Upper lobe of left lung (tissue), 4 donors: ENCODE measurements at regions not wholly inside any gene's neighbourhood (a gene's known extent, or its start where the extent isn't known, plus 50 kb on each side); places are given as distances from the start of the nearest gene placed in this dataset.

Source experiments
- EP300 ChIP-seq, 4 donors: sonication (generic); formaldehyde crosslinking; IDR thresholded peaks; one replicate each; pipeline ENCODE4 v1.5.1; 2017; ENCODE audit warnings: antibody characterized with exemption in 4 of 4, control low read depth in 2 of 4
- POLR2A ChIP-seq, 4 donors: fragments of 450-650 bp; IDR thresholded peaks; one replicate each; pipeline ENCODE4 v1.5.1; 2016 to 2017; ENCODE audit warnings: antibody characterized with exemption in 4 of 4, mild to moderate bottlenecking in 2 of 4
- TF ChIP-seq, protein P1 (sequence below), 6 experiments: fragments of 450-650 bp in 4 of 6; fragments of 200-600 bp in 2 of 6; sonication (generic) in 2 of 6; IDR thresholded peaks; one replicate each; pipeline ENCODE4 v1.5.1; 2016 to 2019; ENCODE audit warnings: antibody characterized with exemption in 6 of 6

DNA sequence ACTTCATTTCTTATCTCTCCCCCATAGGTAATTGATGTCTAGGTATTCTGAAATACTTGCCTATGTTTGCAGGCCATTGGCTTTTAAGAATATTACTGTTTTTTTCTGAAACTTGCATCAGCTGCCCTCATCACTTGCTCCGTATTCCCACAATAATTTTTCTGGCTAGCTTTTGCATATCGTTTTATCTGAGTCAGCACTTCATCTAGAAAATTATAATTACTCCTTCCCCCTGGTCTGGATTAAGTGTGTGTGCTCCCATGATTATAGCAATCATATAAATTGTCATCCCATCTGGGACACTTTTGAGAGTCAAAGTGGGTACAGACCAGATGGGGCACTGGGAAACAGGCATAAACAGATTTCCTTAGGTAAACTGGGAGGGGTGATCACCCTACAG lies 583.2 kb upstream of the B3GALT2 start:
- TF ChIP-seq POLR2A (IDR thresholded peaks at IDR 0.05): no peak
- TF ChIP-seq, protein P1, sequence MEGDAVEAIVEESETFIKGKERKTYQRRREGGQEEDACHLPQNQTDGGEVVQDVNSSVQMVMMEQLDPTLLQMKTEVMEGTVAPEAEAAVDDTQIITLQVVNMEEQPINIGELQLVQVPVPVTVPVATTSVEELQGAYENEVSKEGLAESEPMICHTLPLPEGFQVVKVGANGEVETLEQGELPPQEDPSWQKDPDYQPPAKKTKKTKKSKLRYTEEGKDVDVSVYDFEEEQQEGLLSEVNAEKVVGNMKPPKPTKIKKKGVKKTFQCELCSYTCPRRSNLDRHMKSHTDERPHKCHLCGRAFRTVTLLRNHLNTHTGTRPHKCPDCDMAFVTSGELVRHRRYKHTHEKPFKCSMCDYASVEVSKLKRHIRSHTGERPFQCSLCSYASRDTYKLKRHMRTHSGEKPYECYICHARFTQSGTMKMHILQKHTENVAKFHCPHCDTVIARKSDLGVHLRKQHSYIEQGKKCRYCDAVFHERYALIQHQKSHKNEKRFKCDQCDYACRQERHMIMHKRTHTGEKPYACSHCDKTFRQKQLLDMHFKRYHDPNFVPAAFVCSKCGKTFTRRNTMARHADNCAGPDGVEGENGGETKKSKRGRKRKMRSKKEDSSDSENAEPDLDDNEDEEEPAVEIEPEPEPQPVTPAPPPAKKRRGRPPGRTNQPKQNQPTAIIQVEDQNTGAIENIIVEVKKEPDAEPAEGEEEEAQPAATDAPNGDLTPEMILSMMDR (IDR thresholded peaks at IDR 0.05): no peak
- TF ChIP-seq EP300 (IDR thresholded peaks at IDR 0.05): no peak
